ENCODE measurements at regions not wholly inside any gene's neighbourhood (a gene's known extent, or its start where the extent isn't known, plus 50 kb on each side); places are given as distances from the start of the nearest gene placed in this dataset.
"Not testable (repeated sequence)": the region's sequence is repeated elsewhere in the genome, so short reads cannot be mapped to it uniquely, and the experiment has no call there.

DNA sequence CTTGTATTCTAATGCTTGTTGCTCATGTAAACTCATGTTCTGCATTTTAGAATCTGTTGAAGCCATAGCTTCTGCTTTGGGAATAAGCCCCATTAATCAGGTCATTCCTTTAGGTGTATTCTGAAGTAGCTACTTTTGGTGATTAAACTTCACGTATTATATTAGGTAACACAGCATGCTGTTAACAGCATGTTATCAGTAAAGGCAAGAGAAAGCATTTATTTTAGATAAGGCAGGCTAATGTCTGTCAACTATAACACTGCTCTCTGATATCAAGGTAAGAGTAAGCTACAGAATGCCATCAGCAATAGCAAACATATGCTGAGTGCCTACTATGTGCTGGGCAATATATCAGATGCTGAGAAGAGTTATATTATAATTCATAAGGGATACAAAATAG lies 726.4 kb downstream of the TTLL7 start:
- TF ChIP-seq, protein P1, sequence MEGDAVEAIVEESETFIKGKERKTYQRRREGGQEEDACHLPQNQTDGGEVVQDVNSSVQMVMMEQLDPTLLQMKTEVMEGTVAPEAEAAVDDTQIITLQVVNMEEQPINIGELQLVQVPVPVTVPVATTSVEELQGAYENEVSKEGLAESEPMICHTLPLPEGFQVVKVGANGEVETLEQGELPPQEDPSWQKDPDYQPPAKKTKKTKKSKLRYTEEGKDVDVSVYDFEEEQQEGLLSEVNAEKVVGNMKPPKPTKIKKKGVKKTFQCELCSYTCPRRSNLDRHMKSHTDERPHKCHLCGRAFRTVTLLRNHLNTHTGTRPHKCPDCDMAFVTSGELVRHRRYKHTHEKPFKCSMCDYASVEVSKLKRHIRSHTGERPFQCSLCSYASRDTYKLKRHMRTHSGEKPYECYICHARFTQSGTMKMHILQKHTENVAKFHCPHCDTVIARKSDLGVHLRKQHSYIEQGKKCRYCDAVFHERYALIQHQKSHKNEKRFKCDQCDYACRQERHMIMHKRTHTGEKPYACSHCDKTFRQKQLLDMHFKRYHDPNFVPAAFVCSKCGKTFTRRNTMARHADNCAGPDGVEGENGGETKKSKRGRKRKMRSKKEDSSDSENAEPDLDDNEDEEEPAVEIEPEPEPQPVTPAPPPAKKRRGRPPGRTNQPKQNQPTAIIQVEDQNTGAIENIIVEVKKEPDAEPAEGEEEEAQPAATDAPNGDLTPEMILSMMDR (IDR thresholded peaks at IDR 0.05) = not testable (repeated sequence)
- not testable (repeated sequence) for TF ChIP-seq POLR2A (IDR thresholded peaks at IDR 0.05)
